GM21526 (cell line): ENCODE measurements at regions not wholly inside any gene's neighbourhood (a gene's known extent, or its start where the extent isn't known, plus 50 kb on each side); places are given as distances from the start of the nearest gene placed in this dataset.

ENCODE experiments used
- ATAC-seq: cut with Tn5 transposase; IDR thresholded peaks from one replicate; pipeline ENCODE4 v1.9.1; 2021; ENCODE audit warnings: moderate library complexity; ENCODE audit not compliant: unreplicated experiment, low FRiP score

GRCh38 chr5:63894690-63895089, 67.6 kb downstream of the HTR1A start:
- no peak for ATAC-seq

- ATAC-seq, result no peak
Observed at GRCh38 chr5:63878788-63879187, 83.5 kb downstream of the HTR1A start.

- ATAC-seq, result no peak
Observed at GRCh38 chr5:63877961-63878360, 84.3 kb downstream of the HTR1A start.

GRCh38 chr5:63860379-63860778, 101.9 kb downstream of the HTR1A start:
- ATAC-seq, result no peak

- no peak for ATAC-seq
Observed at GRCh38 chr5:63854076-63854475, 108.2 kb downstream of the HTR1A start.

GRCh38 chr5:63843190-63843589, 119.1 kb downstream of the HTR1A start:
- no peak for ATAC-seq

GRCh38 chr5:63837437-63837836, 124.8 kb downstream of the HTR1A start:
- ATAC-seq, result no peak

- no peak for ATAC-seq
Observed at GRCh38 chr5:63831381-63831780, 130.9 kb downstream of the HTR1A start.

- no peak for ATAC-seq
Observed at GRCh38 chr5:63825984-63826383, 136.3 kb downstream of the HTR1A start.

- no peak for ATAC-seq
Observed at GRCh38 chr5:63823583-63823982, 138.7 kb downstream of the HTR1A start.

- no peak for ATAC-seq
Observed at GRCh38 chr5:63822614-63823013, 139.6 kb downstream of the HTR1A start.

GRCh38 chr5:63820577-63820976, 141.7 kb downstream of the HTR1A start:
- ATAC-seq, result no peak

GRCh38 chr5:63812693-63813092, 149.6 kb downstream of the HTR1A start:
- ATAC-seq, result no peak

GRCh38 chr5:63811961-63812360, 150.3 kb downstream of the HTR1A start:
- ATAC-seq, result no peak

GRCh38 chr5:63811286-63811685, 151.0 kb downstream of the HTR1A start:
- ATAC-seq, result no peak

- ATAC-seq, result no peak
Observed at GRCh38 chr5:63805151-63805550, 157.1 kb downstream of the HTR1A start.

- ATAC-seq, result no peak
Observed at GRCh38 chr5:63803165-63803564, 159.1 kb downstream of the HTR1A start.

GRCh38 chr5:63794979-63795378, 167.3 kb downstream of the HTR1A start:
- no peak for ATAC-seq

GRCh38 chr5:63794296-63794695, 167.9 kb downstream of the HTR1A start:
- ATAC-seq, result no peak

GRCh38 chr5:63774939-63775338, 187.3 kb downstream of the HTR1A start:
- no peak for ATAC-seq

- no peak for ATAC-seq
Observed at GRCh38 chr5:63768221-63768620, 194.0 kb downstream of the HTR1A start.

- no peak for ATAC-seq
Observed at GRCh38 chr5:63760965-63761364, 201.3 kb downstream of the HTR1A start.

GRCh38 chr5:63743096-63743798, 219.0 kb downstream of the HTR1A start:
- no peak for ATAC-seq
